Activated CD4-positive, CD25-positive, alpha-beta regulatory T cell treated with anti-CD3 and anti-CD28 coated beads, Interleukin-2, amount 50 U/mL, for 24 hours (primary cell): ENCODE measurements at regions not wholly inside any gene's neighbourhood (a gene's known extent, or its start where the extent isn't known, plus 50 kb on each side); places are given as distances from the start of the nearest gene placed in this dataset.

Experiments used
- ATAC-seq, 2 donors: fragments of 150-1000 bp; cut with Tn5 transposase; one replicate each; pipeline ENCODE4 v1.10.0; 2021; ENCODE audit warnings: mild to moderate bottlenecking in 1 of 2, moderate library complexity in 1 of 2

DNA sequence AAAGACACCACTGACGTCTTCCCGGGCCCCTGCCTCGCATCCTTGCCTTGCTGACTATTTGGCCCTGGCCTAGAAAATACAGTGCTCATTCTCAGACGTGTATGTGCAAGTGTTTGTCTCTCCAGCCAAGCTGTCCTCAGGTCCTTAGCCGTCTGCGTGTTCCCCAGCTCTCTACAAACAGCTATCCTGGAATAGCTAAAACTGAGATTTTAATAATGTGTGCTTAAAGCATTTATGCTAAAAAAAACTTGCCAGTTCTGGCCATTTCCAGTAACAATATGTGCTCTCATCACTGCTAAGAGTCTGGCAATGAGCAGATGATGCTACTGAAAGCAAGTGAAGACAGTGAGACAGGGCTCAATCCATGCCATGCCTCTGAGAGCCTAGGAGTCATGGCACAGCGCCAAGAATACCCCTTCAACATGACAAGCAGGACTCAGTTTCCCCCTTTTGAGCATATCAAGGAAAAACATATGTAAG, 55.7 kb downstream of the IRF2BP2 start:
- ATAC-seq: no peak

DNA sequence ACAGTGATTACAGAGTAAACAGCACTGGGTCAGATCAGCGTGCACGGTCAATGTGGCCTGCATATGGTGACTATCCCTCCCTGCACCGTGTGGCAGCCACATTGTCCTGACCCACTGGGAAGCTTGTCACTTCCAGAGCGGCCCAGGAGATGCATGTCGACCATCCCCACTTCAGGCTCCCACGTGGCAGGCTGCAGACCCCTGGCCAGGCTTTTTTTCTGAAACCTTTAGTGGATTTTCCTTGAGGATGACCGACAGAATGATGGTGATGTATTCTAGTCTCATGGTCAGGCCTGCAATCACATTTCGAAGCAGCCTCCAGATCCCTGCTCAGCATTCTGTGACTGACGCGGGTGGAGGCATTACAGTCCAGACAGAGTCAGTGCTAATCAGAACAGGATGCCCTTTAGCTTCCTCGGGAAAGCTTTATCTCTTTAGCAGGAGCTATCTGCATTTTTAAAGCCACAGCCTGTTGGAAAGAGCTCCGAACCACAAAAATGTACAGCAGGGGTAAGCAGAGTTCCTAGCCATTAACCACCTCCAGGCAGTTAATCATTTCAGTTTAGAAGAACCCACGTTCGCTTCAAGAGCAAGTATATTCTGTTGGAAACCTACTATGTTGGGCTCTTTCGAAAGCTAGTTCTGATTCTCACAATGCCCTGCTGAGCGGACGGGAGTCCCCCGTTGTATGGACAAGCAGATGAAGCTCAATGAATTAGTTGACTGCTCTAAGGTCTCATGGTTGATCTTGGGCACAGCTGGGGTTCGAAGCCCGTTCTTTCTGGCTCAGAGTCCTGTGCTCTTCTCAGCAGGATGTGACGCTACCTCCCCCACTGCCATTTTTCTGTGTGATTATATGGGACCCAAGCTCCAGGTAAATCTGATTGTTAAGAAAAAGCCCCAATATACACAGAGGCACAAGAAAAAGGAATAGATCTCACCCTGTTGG, 56.5 kb downstream of the IRF2BP2 start:
- ATAC-seq: no peak

DNA sequence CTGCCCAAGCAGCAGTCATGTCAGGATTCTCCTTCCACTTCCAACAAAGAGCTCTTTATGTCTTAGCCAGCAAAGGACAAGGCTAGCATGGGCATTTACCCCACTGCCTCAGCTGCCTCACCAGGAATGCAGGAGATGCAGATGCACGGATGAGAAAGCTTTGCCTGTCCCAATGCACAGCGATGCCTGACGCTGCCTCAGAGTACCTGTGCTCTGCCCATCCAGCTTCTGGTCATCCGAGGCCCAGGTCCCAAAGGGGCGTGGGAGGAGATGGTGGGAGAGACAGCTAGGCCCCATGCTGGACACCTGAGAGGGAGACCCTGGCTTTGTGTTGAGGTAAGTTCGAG, 59.0 kb downstream of the IRF2BP2 start:
- ATAC-seq: no peak

DNA sequence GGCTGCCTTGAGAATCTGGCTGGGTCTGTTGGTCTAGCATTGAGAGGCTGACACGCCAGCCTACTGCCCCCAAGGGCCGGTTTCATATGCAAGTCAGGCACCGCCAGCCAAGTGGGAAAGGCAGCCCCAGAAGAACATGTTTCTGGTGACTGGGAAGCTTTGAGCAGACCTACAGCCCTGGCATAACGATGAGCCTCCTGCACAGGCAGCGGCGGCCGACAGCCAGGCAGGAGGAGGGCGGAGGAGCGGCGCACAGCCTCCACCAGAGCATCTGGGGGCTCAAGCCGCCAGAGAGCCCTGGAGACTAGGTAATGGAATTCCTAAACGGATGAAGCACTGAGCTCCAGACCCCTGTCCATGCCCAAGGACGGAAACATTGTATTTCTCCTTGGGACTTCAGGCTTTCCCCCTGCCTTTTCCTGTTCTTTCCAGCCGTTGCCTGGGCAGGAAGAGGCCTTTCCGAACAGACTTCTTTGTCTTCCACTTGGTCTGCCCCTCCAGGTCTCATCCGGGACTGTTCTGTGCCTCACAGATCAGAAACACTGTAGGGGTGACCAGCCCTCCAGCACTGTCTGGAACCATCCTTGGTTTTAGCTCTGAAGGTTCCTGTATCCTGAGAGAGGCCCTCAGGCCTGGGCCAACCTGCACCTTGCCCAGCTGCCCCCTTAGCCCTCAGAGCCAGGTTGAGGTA, 59.5 kb downstream of the IRF2BP2 start:
- no peak for ATAC-seq

DNA sequence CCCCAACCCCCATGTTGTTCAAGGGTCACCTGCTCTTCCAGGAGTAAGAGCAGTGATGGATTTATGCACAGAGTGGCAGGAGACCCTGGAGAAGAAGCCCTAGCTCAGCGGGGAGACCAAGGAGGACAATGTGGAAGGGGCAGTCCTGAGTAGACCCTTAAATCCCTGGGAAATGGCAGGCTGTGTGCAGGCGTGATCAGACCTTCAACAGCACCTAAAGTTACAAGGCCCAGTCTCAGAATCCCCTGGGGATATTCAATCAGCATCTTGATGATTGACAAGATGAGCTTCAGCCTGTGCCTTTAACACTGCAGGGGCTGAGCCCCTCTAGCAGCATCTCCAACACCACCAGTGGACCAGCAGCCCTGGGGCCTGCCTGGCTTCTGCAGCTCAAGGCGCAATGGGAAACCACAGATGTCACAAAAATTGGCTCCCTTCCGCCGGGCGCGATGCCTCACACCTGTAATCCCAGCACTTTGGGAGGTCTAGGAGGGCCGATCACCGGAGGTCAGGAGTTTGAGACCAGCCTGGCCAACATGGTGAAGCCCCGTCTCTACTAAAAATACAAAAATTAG, 60.4 kb downstream of the IRF2BP2 start:
- no peak for ATAC-seq

DNA sequence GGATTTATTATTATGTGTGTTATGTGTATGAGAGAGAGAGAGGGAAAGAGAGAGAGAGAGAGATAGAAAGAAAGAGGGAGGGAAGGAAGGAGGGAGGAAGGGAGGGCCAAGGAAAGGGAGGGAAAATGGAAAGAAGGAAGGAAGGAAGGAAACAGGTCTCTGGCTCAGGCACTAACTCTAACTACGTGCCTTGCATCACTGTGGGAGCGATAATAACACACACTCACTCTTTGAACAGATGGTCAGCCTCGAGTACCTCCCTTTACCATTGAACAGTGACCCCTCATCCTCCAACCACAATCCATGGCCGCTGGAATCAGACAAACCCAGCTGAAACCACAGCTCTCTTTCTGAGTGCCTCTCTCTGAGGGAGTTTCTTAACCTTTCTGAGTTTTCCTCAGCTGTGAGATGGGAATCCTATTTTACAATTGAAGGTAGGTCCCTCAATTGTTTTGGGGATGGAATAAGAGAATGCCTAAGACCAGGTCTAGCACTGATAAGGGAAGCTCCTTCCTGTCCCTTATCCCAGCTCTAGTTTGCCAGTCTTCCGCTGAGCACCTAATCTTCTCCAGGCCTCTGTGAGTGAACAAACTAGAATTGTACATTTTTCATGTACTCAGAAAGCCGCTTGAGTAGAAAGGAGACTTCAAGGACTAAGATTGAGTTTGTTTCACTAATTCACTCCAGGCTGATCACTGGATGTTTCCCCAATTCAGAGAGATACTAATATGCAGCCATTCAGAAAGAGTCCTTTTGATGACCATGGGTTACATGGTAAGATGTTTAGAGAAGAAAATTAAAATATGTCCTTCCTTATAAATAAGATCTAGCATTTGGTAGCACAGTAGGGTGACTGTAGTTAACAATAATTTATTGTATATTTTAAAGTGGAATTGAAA, 62.8 kb downstream of the IRF2BP2 start:
- ATAC-seq: no peak

DNA sequence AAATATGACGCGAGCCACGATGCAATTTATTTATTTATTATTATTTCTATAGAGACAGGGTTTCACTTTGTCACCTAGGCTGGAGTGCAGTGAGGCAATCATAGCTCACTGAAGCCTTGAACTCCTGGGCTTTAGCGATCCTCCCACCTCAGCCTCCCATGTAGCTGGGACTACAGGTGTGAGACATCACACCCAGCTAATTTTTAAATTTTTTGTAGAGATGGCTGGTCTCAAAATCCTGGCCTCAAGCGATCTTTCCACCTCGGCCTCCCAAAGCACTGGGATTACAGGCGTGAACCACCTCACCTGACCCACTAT, 63.6 kb downstream of the IRF2BP2 start:
- no peak for ATAC-seq

DNA sequence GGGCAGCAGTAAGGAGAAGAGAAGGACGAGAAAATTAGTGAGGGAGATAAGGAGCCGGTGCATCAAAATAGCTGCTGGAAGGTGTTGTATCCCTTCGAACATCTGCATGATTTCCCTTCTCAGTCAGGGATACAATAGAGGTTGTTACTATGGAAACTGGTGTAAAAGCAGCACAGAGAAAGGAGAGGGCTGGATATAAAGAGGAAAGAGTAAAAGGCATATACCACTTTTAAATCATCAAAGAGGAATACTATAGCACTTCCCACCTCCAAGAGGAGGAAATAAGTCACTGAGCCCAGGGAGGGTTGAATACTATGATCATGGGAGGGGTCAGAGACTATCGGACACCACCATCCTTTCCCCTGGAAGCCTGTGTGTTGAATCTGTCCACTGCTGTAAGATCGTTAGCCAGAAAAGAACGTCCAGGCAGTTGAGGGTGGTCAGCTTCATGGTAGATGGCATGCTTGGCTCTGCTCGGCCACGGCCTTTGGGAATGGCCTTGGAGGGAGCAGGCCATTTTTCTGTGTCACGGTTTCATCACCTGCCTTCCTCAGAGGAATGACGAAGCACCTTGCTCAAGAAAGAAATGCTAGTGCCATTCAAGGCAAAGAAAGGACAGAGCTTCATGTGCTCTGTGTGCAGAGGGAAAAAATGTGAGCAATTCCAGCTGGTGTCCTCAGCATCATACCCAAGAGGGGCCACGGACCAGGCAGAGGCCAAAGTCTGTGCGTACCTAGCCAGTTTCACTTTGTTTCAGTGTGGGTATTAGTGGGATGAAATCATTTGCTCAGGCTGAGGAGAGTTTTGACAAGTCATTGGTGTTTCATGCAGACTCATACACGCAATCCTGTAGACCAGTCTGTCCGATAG, 64.2 kb downstream of the IRF2BP2 start:
- no peak for ATAC-seq

DNA sequence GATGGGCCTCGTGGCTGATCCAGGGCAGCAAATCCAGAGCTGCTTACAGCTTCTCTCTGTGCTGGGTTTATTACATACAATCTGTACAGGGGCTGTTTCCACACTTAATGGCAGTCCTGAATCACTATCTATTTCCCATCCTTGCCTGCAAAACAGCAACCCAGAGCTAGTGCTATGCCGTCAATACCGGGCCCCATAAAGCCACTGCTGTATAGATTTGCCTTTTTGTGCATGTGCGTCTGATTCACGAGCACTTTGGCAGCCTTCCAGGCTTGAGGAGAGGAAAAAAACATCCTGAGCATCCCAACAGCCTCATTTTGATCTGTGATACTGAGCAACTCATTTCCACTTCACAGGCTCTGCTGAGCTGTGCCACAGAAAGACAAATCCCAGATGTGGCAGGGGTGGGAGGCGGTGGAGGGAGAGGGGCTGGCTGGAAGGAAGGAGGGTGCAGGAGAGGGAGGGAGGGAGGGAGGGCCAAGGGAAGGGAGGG, 65.2 kb upstream of the TARBP1 start:
- ATAC-seq: peak; percentile 50 to 66

DNA sequence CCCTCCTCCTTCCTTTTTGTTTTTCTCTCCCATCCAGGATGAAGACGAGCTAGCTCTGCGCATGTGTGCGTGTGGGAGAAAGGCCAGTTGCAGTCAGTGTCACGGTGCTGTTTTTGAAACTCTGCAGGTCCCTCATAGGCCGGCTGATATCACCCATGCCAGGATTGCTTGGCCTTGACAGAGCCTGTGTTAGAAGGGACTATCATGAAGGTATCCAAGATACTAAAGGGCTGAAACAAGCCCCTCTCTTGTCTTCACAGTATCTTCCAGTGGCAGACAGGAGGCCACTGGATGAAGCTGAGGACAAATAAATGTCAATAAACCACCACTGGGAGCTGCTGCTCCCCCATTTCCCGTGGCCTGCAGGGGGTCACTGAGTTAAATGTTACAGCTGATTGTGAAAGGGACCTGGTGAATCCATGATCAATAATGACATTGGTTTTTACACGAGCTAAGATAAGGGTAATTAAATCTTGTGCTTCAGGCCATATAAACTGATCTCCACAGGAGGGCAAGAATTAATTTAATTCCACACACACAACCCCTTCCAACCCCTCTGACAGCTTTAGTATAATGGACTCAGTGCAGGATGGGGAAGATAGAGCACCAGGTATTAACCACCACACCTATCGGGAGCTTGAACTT, 64.6 kb upstream of the TARBP1 start:
- ATAC-seq: no peak

DNA sequence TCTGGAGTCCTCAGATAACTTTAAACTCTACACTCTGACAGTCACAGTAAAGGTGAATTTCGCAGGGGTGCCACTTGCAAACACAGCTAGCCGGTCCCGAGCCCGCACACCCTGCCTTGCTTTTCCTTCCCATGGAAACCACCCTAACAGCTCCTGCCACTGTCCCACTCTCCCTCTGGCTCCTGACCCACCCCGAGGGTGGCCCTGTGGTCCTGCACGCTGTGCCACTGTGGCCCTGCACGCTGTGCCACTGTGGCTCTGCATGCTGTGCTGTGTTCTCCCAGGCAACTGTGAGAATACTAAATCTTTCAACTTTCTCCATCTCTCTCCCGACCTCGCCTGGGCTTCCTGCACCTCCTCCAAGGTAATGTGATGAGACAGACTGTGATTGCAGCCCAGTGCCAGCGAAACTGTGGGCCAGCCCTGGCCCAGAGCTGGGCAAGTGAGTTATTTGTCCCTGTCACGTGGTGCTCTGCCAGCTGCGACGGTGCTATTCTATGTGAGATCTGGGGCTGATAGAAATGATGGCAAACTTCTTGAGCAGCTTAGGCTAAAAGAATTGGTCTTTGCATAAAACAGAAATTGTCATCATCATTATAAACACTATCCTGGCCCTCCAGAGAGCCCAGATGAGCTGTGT, 63.4 kb upstream of the TARBP1 start:
- no peak for ATAC-seq

DNA sequence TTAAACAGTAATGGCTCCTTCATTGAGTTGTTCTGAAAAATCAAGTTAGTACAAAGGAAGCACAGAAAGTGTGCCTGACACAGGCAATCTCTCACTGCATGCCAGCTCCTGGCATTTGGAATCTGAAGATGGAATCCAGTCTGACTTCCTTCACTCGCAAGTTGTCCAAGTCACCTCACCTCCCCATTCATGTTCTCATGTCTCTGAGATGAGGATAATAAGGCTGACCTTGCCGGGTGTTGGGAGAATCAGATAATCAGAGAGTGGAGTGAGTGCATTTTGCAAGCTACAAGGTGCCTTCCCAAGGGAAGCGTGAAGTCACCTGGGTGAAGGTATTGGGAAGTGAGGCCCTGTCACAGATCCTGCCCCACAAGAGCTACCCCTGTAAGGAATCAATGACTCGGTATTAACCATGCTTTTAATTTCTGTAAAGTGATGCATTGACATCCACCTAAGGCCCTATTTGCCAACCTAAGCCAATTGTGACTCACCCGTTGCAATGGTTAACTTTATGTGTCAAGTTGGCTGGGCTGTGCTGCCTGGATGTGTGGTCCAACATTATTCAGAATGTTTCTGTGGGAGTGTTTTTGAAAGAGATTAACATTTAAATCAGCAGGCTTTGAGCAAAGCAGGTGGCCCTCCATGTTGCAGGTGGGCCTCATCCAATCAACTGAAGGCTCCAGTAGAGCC, 62.5 kb upstream of the TARBP1 start:
- ATAC-seq: peak in 1 of 2 donors; percentile 25

DNA sequence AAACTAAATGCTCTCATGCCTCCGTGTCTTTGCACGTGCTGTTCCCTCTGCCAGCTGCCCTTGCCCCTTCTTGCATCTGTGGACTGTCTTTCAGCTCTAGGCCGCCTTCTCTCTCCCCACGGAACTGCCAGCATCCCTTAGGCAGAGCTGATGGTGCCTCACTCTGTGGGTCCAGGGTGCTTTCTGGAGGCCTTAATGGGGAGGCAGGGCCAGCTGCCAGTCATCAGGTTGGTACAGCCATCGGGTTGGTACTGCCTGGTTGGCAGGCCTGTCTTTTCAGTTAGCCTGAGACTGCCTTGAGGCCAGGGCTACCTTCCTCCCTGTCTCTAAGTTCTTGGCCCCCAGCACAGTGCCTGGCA, 61.4 kb upstream of the TARBP1 start:
- ATAC-seq: no peak

DNA sequence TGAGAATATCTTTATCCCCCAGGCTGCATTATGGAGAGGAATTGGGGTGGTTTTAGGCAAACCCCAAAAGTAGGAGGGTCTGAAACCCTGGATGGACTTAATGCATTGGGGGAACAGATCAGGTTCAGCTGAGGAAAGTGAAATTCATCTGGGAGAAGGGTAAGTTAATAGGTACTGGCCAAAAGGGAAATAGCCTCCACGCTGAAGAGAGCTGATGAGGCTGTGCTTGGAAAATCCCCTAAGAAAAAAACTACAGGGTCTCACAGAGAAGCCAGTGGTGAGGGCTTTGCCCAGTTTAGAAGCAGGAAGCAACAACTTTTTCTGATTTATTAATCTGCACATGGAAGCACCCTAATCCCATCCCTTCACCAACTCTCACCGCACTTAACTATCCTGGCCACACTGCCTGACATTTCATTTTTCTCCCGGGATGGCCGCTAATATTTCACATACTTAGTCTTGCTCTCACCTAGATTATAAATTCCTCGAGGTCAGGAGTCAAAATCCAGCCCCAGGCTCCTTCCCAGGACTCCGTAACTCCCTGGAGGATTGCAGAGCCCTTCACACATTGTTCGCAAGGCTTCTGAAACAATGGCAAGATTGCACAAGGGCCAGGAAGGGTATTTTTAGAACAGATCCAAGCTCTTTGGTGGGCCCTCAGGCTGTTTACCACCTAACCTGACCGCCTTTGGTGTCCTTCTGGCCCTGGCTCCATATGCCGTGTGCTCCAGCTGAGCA, 60.9 kb upstream of the TARBP1 start:
- ATAC-seq: no peak

DNA sequence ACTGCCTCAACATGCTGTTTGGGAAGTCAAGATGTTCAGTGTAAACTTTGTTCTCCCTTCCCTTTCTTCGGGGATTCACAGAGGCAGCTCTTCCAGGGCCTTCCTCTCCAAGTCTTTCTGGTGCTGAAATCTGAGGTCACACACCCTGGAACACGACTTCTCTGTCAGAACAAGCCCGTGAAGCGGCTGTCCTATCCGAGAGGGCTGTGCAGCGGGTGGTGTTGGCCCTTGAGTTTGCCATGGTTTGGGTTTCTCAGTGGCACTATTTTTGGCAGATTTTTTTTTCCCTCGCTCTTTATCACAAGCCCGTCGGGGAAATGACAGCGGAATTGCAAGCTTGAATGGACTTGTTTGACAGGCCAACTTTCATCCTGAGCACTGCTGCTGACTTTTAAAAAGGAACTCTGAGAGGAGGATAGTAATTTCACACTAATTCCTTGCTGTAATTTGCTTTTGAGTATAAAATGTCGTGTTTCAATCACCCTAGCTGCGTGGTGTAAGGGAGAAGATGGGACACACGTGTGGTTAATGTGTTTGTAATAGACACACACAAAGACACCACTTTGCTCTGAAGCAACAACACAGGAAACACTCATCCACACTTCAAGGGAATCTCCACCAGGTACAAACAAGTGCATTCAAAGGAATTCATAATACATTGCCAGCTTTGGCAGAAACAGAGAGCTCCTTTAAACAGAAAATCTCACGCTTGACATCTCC, 60.1 kb upstream of the TARBP1 start:
- no peak for ATAC-seq

DNA sequence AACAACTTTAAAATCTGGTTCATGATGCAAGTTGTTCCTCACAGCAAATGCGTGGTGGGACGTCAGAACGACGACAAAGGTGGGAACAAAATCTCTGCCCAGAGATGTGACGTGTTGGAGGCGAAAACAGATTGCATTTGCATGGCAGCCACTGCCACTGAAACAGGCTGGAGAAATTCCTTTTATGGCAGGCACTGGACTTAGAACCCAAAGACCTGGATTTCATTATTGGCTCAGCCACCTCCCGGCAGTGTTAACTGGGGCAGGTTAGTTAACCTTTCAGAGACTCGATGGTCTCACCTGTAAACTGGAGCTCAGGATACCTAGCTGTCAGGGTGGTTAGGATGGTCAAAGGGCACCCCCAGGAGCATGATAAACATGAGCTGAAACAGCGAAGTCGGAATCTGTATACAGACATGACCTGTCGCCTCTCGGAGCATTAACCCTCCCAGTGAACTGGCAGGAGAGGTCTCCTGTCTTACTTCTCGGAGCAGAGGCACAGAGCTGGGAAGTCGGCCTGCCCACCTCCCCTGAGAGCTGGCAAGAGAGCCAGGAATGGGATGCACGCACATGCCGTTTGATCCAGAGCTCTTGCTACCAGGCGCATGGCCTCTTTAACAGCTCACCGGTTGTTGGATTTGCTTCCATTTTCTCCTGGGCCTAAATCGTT, 59.2 kb upstream of the TARBP1 start:
- ATAC-seq: no peak

DNA sequence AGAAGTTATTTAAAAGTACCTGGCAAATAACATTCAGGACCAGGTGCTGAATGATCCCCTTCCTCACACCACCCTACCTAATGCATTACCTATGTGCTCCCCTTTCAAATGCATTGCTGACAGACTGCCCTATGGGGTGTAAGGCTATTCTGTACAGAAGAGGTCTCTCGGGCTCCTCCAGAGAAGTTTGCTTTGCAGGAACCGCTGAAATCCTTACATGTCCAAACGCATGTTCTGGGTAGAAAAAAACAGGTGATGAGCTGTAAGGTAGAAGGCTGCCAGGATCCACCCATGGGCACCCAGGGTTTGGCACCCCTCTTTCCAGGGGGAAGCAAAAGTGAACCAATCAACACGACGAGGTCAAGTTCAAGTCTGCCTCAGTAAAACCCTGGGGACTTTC, 58.3 kb upstream of the TARBP1 start:
- ATAC-seq: no peak

DNA sequence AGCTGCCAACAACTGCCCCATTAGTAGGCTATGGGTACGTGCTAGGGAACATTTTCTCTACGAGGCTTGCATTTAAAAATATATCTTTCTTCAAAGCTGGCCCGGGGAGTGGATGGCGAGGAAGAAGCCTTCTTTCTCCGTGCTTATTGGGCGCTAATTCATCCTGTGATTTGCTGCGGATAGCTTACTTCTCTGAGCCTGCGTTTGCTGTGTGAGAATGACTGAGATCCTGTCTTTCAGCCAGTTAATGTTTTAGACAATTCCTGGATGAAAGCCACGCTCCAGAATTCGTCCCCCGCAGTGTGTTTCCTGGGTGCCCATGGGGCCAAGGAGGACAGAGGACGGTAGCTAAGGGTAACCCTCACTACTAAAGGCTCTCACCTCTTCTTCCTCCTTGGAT, 57.8 kb upstream of the TARBP1 start:
- no peak for ATAC-seq
